GM12801 (cell line): ENCODE measurements at regions not wholly inside any gene's neighbourhood (a gene's known extent, or its start where the extent isn't known, plus 50 kb on each side); places are given as distances from the start of the nearest gene placed in this dataset.

Source experiments
- TF ChIP-seq, protein P1 (sequence below): IDR thresholded peaks from one replicate; pipeline ENCODE4 v1.5.1; 2011; ENCODE audit warnings: control low read depth; ENCODE audit not compliant: insufficient read length; ENCODE audit errors: extremely low read depth

DNA sequence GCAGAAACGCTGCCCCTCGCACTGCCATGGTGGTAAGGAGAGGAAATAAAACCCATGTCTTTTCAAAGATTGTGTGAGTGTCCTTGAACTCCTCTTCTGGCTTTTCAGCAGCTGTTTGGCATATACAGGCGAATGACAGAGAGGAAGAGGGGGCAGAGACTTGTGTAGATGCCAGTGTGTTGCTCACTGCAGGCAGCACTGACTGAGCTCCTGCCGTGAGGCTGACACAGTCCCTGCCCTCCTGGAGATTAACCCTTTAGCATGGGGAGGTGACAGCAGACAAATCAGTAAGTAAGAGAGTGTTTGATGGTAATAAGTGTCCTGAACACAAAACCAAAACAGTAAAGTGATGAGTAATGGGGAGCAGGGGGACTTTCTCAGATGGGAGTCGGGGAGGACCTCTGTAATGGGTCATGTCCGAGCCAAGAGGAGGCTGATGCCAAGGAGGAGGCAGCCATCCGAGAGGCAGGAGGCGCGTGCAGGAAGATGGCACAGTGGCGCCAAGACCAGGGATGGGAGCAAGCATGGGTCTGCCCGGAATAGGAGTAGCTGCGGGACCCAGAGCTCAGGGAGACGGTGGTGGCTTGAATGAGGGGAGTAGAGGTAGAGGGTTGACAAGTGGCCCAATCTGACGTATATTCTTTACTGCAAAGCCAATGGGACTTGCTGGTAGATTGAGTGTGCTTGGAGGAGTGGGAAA lies 182.2 kb downstream of the FOXO1 start:
- TF ChIP-seq, protein P1, sequence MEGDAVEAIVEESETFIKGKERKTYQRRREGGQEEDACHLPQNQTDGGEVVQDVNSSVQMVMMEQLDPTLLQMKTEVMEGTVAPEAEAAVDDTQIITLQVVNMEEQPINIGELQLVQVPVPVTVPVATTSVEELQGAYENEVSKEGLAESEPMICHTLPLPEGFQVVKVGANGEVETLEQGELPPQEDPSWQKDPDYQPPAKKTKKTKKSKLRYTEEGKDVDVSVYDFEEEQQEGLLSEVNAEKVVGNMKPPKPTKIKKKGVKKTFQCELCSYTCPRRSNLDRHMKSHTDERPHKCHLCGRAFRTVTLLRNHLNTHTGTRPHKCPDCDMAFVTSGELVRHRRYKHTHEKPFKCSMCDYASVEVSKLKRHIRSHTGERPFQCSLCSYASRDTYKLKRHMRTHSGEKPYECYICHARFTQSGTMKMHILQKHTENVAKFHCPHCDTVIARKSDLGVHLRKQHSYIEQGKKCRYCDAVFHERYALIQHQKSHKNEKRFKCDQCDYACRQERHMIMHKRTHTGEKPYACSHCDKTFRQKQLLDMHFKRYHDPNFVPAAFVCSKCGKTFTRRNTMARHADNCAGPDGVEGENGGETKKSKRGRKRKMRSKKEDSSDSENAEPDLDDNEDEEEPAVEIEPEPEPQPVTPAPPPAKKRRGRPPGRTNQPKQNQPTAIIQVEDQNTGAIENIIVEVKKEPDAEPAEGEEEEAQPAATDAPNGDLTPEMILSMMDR, result no peak

DNA sequence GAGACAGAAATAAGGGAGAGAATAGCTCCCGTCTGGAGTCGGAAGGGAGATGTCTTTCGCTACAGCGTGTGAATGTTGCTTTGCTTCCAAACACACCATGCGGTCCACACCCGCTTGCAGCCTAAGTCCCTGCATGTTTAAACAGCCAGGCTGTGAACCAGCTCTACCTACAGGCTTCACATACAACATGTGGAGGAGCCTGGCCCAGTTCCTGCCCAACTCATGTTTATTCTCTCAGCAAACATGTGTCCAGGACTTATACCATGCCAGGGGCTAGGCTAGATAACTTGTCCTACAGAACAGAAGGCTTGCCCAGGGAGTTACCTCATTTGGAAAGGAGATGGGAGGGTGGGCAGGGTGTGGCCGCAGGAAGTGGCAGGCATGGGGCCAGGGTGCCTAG lies 181.5 kb downstream of the FOXO1 start:
- TF ChIP-seq, protein P1, result no peak

DNA sequence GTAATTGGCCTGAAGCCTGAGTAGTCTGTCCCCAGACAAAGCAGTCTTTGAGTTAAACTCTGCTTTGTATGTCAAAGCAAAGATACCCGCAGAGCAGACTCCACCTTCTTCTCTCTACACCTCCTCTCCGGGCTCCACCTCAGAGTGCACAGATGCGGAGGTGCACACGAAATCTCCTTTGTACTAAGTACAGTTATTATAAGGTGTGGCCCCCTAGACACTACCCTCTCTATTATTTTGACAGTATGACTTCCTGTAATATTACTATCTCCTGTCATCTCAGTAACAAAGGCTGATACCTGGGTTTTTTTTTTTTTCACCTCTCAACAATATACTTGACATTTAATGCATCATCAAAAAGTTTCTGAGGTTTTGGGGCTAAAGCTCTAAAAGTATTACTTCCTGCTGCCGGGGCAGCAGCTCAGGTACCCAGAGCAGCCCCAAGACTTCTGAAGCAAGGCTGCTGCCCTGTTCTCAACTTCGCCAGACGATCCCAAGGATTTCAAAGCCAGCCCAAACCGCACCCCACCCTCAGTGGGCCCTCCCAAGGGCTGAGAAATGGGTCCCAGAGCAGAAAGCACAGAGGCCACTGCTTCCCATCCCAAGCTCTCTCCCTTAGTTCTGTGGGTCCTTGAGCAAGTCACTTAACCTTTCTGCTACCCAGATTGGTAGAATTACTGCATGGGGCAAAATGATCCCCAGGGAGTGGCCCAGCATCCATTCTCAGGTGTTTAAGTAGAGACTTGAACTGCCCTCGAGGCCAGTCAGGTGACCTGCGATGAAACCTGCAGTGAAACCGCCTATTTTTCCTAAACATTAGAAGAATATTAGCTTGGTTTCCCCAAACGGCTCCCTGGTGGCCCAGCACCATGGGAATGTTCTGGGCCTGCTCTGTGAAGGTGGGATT lies 180.6 kb downstream of the FOXO1 start:
- TF ChIP-seq, protein P1, result no peak

DNA sequence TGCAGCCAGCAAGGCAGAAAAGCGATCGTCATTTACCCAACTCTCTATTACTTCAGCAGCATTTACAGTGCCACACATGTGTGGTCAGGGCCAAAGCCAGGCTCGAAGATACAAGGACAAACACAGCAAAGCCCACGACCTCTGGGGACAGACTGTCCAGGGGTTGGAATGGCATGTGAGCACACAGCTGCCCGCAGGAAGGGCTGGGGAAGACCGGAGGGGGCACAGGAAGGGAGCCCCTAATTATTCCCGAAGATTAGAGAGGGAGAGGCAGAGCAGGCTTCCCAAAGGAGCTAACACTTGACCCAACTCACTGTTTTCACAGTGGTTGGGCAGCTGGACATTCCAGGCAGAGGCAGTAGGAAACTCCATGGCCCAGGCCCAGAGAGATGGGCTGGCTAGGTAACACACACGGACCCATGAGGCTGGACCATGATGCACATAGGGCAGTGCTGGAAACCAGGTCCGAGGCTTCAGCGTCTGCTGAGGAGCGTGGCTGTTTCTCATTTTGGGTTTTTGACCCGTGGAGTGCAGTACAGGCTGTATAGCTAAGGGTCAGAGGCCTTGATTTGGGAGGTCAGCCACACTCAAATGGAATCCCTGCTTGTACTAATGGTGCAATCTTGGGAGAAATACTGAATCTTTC lies 179.8 kb downstream of the FOXO1 start:
- TF ChIP-seq, protein P1, result no peak

DNA sequence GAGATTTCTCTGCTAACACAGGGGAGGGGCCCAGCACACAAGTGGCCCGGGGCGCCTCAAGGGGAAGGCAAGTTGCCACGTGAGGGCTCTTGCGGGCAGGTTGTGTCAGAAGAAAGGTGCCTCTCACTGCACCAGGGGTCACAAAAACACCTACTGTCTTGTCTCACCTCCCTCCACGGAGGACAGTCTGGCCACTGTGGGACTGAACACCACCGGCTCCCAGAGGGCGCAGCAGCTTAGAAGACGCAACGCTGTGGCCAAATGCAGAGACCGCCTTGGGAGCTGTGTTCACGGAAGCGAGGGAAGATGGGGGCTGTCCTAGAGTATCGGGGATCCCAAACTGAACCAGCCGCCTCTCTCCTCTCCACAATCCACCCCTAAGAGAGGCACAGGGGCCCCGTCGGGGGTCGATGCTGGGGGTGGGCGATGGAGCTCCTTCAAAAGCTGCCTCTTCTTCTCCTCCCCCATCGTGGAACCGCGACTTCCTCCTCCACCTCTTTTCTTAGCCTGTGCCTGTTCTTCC lies 177.5 kb downstream of the FOXO1 start:
- TF ChIP-seq, protein P1, result no peak

DNA sequence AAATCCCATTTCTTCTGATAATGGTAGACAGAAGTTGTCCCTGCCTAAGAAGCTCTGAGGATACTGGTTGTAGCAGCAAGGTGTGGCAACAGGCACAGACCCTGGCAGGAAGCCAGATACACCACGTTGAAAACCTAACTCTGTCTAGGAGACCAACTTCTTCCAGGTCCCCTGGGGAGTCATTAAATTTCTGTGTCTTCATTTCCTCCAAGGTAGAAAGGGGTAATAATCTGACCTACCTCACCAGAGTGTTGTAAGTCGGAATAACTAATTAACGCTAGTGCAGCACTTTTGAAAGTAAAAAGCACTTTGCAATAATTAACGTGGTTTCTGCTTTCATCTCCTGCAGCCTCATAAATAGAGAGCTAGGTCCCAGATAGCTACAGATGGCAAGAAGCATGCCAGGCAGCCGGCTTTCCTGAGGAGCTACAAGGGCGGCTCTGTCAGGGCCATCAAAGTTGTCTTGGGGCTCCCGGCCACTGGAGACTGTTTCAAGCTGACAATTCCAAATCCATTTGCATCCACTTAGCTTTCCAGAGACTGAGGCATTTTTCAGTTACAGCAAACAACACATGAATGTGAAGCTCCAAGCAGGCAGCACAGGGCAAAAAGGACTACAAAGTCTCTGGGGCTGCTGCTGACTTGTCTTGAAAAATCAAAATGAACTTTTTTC lies 176.2 kb downstream of the FOXO1 start:
- TF ChIP-seq, protein P1, result no peak
